K562 (cell line): ENCODE measurements at regions not wholly inside any gene's neighbourhood (a gene's known extent, or its start where the extent isn't known, plus 50 kb on each side); places are given as distances from the start of the nearest gene placed in this dataset.

Source experiments
- ATAC-seq: fragments of 200-7000 bp; cut with Tn5 transposase; 3 replicates; pipeline ENCODE4 v1.9.1; 2020; ENCODE audit warnings: moderate library complexity
- BruUV-seq: library from RNA; stranded (reverse); fragments of 400-500 nt; replicated peaks from 2 replicates; lab custom pipeline; 2021; lab: Mats Ljungman, UMichigan
- CTCF ChIA-PET: fragments of 300-600 bp; formaldehyde crosslinking; extraction: SDS; loops from one replicate; lab custom pipeline; 2021; ENCODE audit warnings: low intra/inter-chr PET ratio; lab: Yijun Ruan, JAX
- POLR2A ChIA-PET: fragments of 300-600, 350-650 bp; sonication (Branson Sonifier 250); formaldehyde crosslinking; extraction: SDS; loops from one replicate; lab custom pipeline; 2021; ENCODE audit warnings: antibody characterized with exemption, inconsistent platforms; lab: Yijun Ruan, JAX
- DNase-seq, 4 experiments: peaks; one replicate each; pipeline versions ENCODE4 v3.0.0 to v3.0.0-alpha.2; 2011 to 2018; ENCODE audit warnings: low spot score in 3 of 4, mixed read lengths in 3 of 4; ENCODE audit errors: extremely low read depth in 1 of 4
- FAIRE-seq: peaks from 2 replicates; lab custom pipeline; 2011; peaks lifted over from hg19 to GRCh38; lab: Jason Lieb, UNC
- H2AFZ ChIP-seq: 2 replicates; pipeline ENCODE4 v1.6.0; 2011; ENCODE audit warnings: low read depth, low read length, control low read depth, inconsistent platforms
- H3K27ac ChIP-seq: fragments of 200-600 bp; 3 replicates; pipeline ENCODE4 v1.8.0; 2011; ENCODE audit warnings: low read depth, mild to moderate bottlenecking, control low read depth, inconsistent platforms, low read length, moderate library complexity, mixed read lengths; ENCODE audit errors: extremely low read depth
- H3K27me3 ChIP-seq, 2 experiments: fragments of 300-600 bp in 1 of 2; 2 replicates in 1 of 2; 3 replicates in 1 of 2; pipeline versions ENCODE4 v1.6.0 to v1.8.0; 2011; ENCODE audit warnings: inconsistent platforms in 2 of 2, low read length in 2 of 2, mild to moderate bottlenecking in 1 of 2, mixed read lengths in 1 of 2, moderate library complexity in 1 of 2; ENCODE audit not compliant: control insufficient read depth in 2 of 2, insufficient read depth in 2 of 2
- H3K36me3 ChIP-seq: fragments of 300-600 bp; 3 replicates; pipeline ENCODE4 v1.8.0; 2011; ENCODE audit warnings: mild to moderate bottlenecking, low read length, inconsistent platforms; ENCODE audit not compliant: control insufficient read depth, insufficient read depth
- H3K4me1 ChIP-seq, 2 experiments: fragments of 200-600 bp in 1 of 2; replicated peaks in 1 of 2; 2 replicates in 1 of 2; 3 replicates in 1 of 2; pipeline versions ENCODE4 v1.5.1 to v1.8.0; 2011; ENCODE audit warnings: inconsistent platforms in 2 of 2, low read length in 2 of 2, mild to moderate bottlenecking in 1 of 2, mixed read lengths in 1 of 2, moderate library complexity in 1 of 2; ENCODE audit not compliant: control insufficient read depth in 2 of 2, insufficient read depth in 2 of 2
- H3K4me2 ChIP-seq: 2 replicates; pipeline ENCODE4 v1.6.1; 2011; ENCODE audit warnings: low read length, control low read depth, inconsistent platforms, mixed read lengths; ENCODE audit not compliant: insufficient read depth
- H3K4me3 ChIP-seq: fragments of 200-600 bp; sonication (generic), shearing (Covaris generic); 2 replicates; pipeline ENCODE4 v1.5.1; 2016; ENCODE audit warnings: control low read depth, inconsistent platforms
- H3K79me2 ChIP-seq: fragments of 200-600 bp; 3 replicates; pipeline ENCODE4 v1.8.0; 2011; ENCODE audit warnings: low read length, inconsistent platforms; ENCODE audit not compliant: control insufficient read depth, insufficient read depth
- H3K9ac ChIP-seq, 2 experiments: 2 replicates each; pipeline versions ENCODE4 v1.6.0 to v1.6.1; 2011; ENCODE audit warnings: low read depth in 2 of 2, low read length in 2 of 2, control low read depth in 1 of 2, inconsistent platforms in 1 of 2, mild to moderate bottlenecking in 1 of 2, mixed read lengths in 1 of 2; ENCODE audit not compliant: insufficient read depth in 1 of 2
- H3K9me1 ChIP-seq: one replicate; pipeline ENCODE4 v1.6.0; 2011; ENCODE audit warnings: inconsistent platforms, mild to moderate bottlenecking, low read length, moderate library complexity; ENCODE audit not compliant: control insufficient read depth, insufficient read depth
- H3K9me3 ChIP-seq: replicated peaks from 2 replicates; pipeline ENCODE4 v1.5.1; 2011; ENCODE audit warnings: low read depth, low read length, inconsistent platforms; ENCODE audit not compliant: control insufficient read depth, insufficient read depth
- H4K20me1 ChIP-seq: replicated peaks from 2 replicates; pipeline ENCODE4 v1.6.1; 2011; ENCODE audit warnings: low read length, inconsistent platforms, mixed read lengths; ENCODE audit not compliant: control insufficient read depth, insufficient read depth
- CXXC5 ChIP-seq: fragments of 250-450 bp; sonication (Bioruptor Pico); IDR thresholded peaks from 2 replicates; pipeline ENCODE4 v1.8.0; 2022; ENCODE audit warnings: inconsistent platforms, mild to moderate bottlenecking, moderate library complexity
- MXI1 ChIP-seq: IDR thresholded peaks from 2 replicates; pipeline ENCODE4 v1.6.1; 2011; ENCODE audit warnings: low read depth, mild to moderate bottlenecking, improper control_type of control experiment, low read length
- NR4A1 ChIP-seq, 2 experiments: fragments of 250-450 bp in 1 of 2; fragments of 450-650 bp in 1 of 2; sonication (Bioruptor Pico) in 1 of 2; IDR thresholded peaks; 2 replicates each; pipeline versions ENCODE4 v1.4.0 to v1.6.1; 2016 to 2020; ENCODE audit warnings: mild to moderate bottlenecking in 2 of 2, missing compliant biosample characterization in 1 of 2, missing genetic modification characterization in 1 of 2, moderate library complexity in 1 of 2
- in situ Hi-C: fragments of 300-500 bp; cut with MboI; formaldehyde crosslinking; loops from 4 replicates; pipeline ENCODE4 v1.15.0; 2018; ENCODE audit warnings: inconsistent platforms, mixed read lengths
- intact Hi-C: fragments of 100-400 bp; cut with micrococcal nuclease; formaldehyde crosslinking; loops from 2 replicates; pipeline ENCODE4 v1.14.2; 2022
- TF ChIP-seq, protein P1 (sequence below): fragments of 250-450 bp; sonication (Bioruptor Pico); IDR thresholded peaks from 2 replicates; pipeline ENCODE4 v1.5.0; 2021; ENCODE audit warnings: mild to moderate bottlenecking, moderate library complexity

DNA sequence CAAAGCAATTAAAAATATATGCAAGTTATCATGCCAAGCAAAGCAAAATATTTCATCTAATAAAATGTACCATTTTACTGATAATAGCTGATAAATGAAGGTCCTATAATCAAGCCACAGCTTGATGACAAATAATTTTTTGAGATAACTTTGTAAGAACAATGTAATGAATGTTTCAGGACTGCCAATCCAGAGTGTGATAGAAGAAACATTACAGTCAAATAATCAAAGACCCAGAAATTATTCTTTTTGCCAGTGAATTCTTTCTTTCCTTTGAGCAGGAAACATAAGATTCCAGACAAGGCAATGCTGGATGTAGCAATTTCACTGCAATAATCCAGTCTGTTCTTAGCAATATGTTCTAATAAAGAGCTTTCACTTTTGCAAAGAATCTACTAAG lies 556.1 kb downstream of the PLOD2 start:
- H4K20me1 ChIP-seq: no peaks in the 10 kb centered on the region
- no peak overlapping the region for H3K27ac ChIP-seq
- TF ChIP-seq NR4A1 (CRISPR knock-in tag; IDR thresholded peaks at IDR 0.05) (no peak), NR4A1 (tag; IDR thresholded peaks at IDR 0.05) (no peak), CXXC5 (no peak), MXI1 (no peak)
- TF ChIP-seq, protein P1, sequence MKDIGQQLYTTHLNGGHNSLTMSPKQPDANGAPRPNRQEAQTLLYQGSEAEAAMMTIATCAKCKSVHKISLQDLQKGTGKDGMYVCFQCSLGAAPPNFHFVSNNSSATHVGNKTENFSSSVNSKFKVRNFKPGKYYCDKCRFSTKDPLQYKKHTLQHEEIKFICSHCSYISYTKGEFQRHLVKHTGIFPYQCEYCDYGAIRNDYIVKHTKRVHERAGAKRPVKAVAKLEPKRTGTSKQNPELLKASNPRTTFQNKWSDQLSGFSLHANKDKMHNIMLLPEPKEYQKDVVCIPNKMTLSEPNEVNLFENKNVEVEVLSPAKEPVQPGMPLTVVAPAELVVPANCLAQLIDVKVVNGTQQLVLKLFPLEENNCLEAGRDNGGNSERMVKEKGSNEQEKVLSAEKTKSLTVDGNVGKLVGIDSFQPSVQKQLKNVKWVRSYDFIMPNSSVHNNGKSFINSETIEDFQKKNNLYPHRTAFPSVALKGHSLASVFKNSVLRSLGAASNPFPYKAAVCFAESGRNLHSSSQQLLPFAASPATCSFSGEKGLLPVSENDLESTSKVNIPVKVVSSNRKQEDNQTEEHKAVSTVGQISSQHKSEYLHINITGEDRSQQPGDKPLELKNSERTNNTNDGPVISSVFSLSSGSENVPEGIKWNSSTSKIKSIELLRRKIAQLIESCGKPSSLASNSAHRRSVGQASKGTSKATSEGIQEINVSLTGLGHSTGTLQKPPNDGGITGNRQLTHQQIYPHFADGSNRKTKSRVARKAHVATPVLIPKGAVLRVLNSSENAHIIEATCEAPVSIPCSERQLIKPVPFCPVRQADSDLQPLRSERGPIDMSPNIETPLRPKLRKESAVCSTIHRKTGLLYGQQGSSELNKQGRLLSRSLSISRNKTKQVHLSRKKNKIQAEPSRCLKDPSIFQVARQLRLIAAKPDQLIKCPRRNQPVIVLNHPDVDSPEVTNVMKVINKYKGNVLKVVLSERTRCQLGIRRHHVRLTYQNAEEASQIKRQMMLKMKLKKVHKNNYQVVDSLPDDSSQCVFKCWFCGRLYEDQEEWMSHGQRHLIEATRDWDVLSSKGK (CRISPR knock-in tag): no peak
- 0 out of 2 replicates have a peak, but pooled peaks cover 1% of the 10 kb centered on the region for H3K9me3 ChIP-seq
- no peak for ATAC-seq
- POLR2A ChIA-PET: no interaction called here
- no TSS peak for BruUV-seq
- in situ Hi-C loops (no loop called here), intact Hi-C loops (no loop called here)
- H3K9ac ChIP-seq: no peak overlapping the region
- H3K4me1 ChIP-seq: no peaks in the 10 kb centered on the region
- no peak for DNase-seq
- H3K4me2 ChIP-seq: no peak overlapping the region
- no peak overlapping the region for H2AFZ ChIP-seq
- CTCF ChIA-PET: interaction anchor here (0.7 kb wide), 1 partner anchor 1196 kb away, joined by 3 read pairs; no protein-coding TSS in a partner anchor
- FAIRE-seq: no peak
- no peak overlapping the region for H3K4me3 ChIP-seq
- no peaks in the 10 kb centered on the region for H3K79me2 ChIP-seq
- no peaks in the 10 kb centered on the region for H3K9me1 ChIP-seq
- H3K27me3 ChIP-seq: no peaks in the 10 kb centered on the region
- no peaks in the 10 kb centered on the region for H3K36me3 ChIP-seq
